Breast epithelium (tissue), 4 donors: ENCODE measurements at regions not wholly inside any gene's neighbourhood (a gene's known extent, or its start where the extent isn't known, plus 50 kb on each side); places are given as distances from the start of the nearest gene placed in this dataset.

Experiments
- DNase-seq, 2 donors: peaks; one replicate each; pipeline ENCODE4 v3.0.0-alpha.2; 2019; ENCODE audit warnings: low spot score in 2 of 2
- H3K27ac ChIP-seq, 2 donors: fragments of 200-600 bp; sonication (generic) in 1 of 2; one replicate each; pipeline ENCODE4 v1.5.1; 2016 to 2019; ENCODE audit warnings: mild to moderate bottlenecking in 1 of 2
- H3K27me3 ChIP-seq, 2 donors: fragments of 200-600 bp; sonication (generic) in 1 of 2; one replicate each; pipeline versions ENCODE4 v1.5.1 to v1.6.0; 2017 to 2019; ENCODE audit warnings: control low read depth in 1 of 2, mild to moderate bottlenecking in 1 of 2
- H3K36me3 ChIP-seq: fragments of 200-600 bp; one replicate; pipeline ENCODE4 v1.5.1; 2019
- H3K4me1 ChIP-seq, 2 donors: fragments of 200-600 bp; sonication (generic); one replicate each; pipeline ENCODE4 v1.5.1; 2016 to 2019; ENCODE audit warnings: control low read depth in 1 of 2
- H3K4me3 ChIP-seq, 3 donors: fragments of 200-600 bp; sonication (generic); 1 replicate in 2 of 3; 2 replicates in 1 of 3; pipeline ENCODE4 v1.5.1; 2016 to 2019; ENCODE audit warnings: mild to moderate bottlenecking in 3 of 3, moderate library complexity in 2 of 3
- H3K9me3 ChIP-seq, 2 donors: fragments of 200-600 bp; sonication (generic) in 1 of 2; one replicate each; pipeline ENCODE4 v1.5.1; 2016 to 2019; ENCODE audit warnings: control low read depth in 1 of 2
- POLR2A ChIP-seq: fragments of 450-650 bp; IDR thresholded peaks from one replicate; pipeline ENCODE4 v1.6.1; 2016; ENCODE audit warnings: antibody characterized with exemption, mild to moderate bottlenecking, moderate library complexity
- POLR2AphosphoS5 ChIP-seq, 3 donors: sonication (generic); formaldehyde crosslinking; IDR thresholded peaks; one replicate each; pipeline ENCODE4 v1.6.1; 2017; ENCODE audit warnings: antibody characterized with exemption in 3 of 3
- intact Hi-C: fragments of 100-400 bp; cut with DNase I; formaldehyde crosslinking; loops from one replicate; pipeline ENCODE4 v1.15.1; 2023; ENCODE audit warnings: low total_unique reads
- TF ChIP-seq, protein P1 (sequence below), 3 donors: fragments of 450-650 bp; IDR thresholded peaks; one replicate each; pipeline ENCODE4 v1.5.1; 2016 to 2017; ENCODE audit warnings: antibody characterized with exemption in 3 of 3, mild to moderate bottlenecking in 3 of 3, moderate library complexity in 3 of 3

- Histone ChIP-seq H3K4me3 (no peak overlapping the region), H3K27ac (no peak overlapping the region), H3K4me1 (no peaks in the 10 kb centered on the region), H3K9me3 (no peaks in the 10 kb centered on the region), H3K36me3 (no peaks in the 10 kb centered on the region), H3K27me3 (no peaks in the 10 kb centered on the region)
- intact Hi-C loops = no loop called here
- DNase-seq = no peak
- TF ChIP-seq POLR2AphosphoS5 (IDR thresholded peaks at IDR 0.05) = no peak
- TF ChIP-seq POLR2A = no peak
- TF ChIP-seq, protein P1, sequence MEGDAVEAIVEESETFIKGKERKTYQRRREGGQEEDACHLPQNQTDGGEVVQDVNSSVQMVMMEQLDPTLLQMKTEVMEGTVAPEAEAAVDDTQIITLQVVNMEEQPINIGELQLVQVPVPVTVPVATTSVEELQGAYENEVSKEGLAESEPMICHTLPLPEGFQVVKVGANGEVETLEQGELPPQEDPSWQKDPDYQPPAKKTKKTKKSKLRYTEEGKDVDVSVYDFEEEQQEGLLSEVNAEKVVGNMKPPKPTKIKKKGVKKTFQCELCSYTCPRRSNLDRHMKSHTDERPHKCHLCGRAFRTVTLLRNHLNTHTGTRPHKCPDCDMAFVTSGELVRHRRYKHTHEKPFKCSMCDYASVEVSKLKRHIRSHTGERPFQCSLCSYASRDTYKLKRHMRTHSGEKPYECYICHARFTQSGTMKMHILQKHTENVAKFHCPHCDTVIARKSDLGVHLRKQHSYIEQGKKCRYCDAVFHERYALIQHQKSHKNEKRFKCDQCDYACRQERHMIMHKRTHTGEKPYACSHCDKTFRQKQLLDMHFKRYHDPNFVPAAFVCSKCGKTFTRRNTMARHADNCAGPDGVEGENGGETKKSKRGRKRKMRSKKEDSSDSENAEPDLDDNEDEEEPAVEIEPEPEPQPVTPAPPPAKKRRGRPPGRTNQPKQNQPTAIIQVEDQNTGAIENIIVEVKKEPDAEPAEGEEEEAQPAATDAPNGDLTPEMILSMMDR (IDR thresholded peaks at IDR 0.05) = no peak
Measured at GRCh38 chr6:6901945-6902344, 205.8 kb upstream of the RREB1 start.

DNA sequence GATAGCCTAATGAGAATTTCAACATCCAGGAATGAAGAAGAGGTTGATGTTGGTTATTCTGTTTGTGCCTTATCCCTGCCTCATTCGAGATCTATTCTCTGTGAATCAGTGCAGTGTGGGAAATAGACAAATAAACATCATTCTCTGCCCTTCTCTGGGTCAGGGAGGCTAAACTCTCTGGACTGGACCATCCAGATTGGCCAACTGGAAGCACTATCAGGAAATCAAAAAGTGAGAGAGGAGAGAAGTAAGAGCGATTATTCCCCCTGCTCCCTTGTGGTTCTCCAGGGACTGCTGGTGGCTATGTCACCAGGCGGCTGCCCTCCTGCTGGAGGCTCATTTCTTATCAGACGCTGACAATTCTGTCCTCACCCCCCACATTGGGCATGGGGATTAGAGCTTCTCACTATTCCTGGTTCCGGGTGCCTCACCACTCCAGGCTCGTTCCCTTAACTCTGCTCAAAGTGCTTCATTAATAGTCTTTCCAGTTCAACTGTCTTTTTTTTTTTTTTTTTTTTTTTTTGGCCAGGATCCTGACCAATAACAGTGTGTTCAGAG is 201.7 kb upstream of the RREB1 start:
- TF ChIP-seq POLR2A (no peak), POLR2AphosphoS5 (IDR thresholded peaks at IDR 0.05) (no peak)
- TF ChIP-seq, protein P1 (IDR thresholded peaks at IDR 0.05) = no peak
- intact Hi-C loops = no loop called here
- no peaks in the 10 kb centered on the region for H3K4me1 ChIP-seq
- H3K36me3 ChIP-seq = no peaks in the 10 kb centered on the region
- H3K27me3 ChIP-seq = no peaks in the 10 kb centered on the region
- H3K4me3 ChIP-seq = no peak overlapping the region
- H3K27ac ChIP-seq = peak overlapping the region in 1 of 2 donors; percentile 33
- no peaks in the 10 kb centered on the region for H3K9me3 ChIP-seq
- no peak for DNase-seq

DNA sequence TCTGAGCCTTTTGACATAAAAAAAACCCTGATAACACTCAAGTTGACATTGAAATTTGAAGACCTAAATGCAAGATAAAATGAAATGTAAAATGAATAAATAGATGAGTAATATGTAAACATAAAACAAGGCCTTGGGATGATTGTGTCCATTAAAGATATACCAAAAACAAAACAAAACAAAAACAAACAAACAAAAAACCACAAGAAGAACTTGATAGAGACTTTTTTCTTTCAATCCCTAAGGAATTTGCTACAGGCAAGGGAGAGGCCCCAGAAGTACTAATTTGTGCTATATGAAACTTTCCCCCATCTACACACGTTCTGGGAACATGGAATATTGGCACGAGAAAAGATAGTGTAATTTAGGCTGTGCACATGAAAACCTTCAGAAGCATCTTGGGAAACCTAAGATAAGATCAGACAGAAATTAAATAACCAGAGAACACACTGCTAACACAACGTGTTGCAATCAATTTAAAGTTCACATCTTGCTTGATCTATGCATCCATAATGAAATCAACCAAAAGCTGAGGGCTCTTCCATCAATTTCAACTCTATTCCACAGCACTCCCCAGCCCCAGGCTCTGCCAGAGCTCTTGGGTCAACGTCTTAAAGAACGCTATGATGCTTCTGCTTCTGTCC is 201.1 kb upstream of the RREB1 start:
- Histone ChIP-seq H3K9me3 (no peaks in the 10 kb centered on the region), H3K36me3 (no peaks in the 10 kb centered on the region), H3K27ac (no peak overlapping the region), H3K4me1 (no peaks in the 10 kb centered on the region), H3K4me3 (no peak overlapping the region), H3K27me3 (no peaks in the 10 kb centered on the region)
- intact Hi-C loops = no loop called here
- no peak for DNase-seq
- no peak for TF ChIP-seq POLR2AphosphoS5 (IDR thresholded peaks at IDR 0.05)

GRCh38 chr6:6907286-6907685 is 200.5 kb upstream of the RREB1 start:
- no peak for DNase-seq
- Histone ChIP-seq H3K27ac (no peak overlapping the region), H3K36me3 (no peaks in the 10 kb centered on the region), H3K9me3 (no peaks in the 10 kb centered on the region), H3K4me1 (no peaks in the 10 kb centered on the region), H3K27me3 (no peaks in the 10 kb centered on the region), H3K4me3 (no peak overlapping the region)
- intact Hi-C loops = no loop called here
- TF ChIP-seq, protein P1 (IDR thresholded peaks at IDR 0.05) = no peak
- TF ChIP-seq POLR2AphosphoS5 (IDR thresholded peaks at IDR 0.05) (no peak), POLR2A (no peak)

- intact Hi-C loops = no loop called here
- no peak overlapping the region for H3K4me3 ChIP-seq
- TF ChIP-seq POLR2AphosphoS5 (IDR thresholded peaks at IDR 0.05) = no peak
- no peak for TF ChIP-seq POLR2A
- TF ChIP-seq, protein P1 (IDR thresholded peaks at IDR 0.05) = no peak
- no peaks in the 10 kb centered on the region for H3K27me3 ChIP-seq
- H3K9me3 ChIP-seq = no peaks in the 10 kb centered on the region
- H3K36me3 ChIP-seq = no peaks in the 10 kb centered on the region
- no peak overlapping the region for H3K27ac ChIP-seq
- no peaks in the 10 kb centered on the region for H3K4me1 ChIP-seq
- DNase-seq = no peak
Measured at GRCh38 chr6:6908121-6908520, 199.6 kb upstream of the RREB1 start.
